Stomach (tissue), 8 donors: ENCODE measurements at regions not wholly inside any gene's neighbourhood (a gene's known extent, or its start where the extent isn't known, plus 50 kb on each side); places are given as distances from the start of the nearest gene placed in this dataset.
A peak's percentile ranks its signal among the peaks of the same experiment; 100 is the strongest.
"Not testable (repeated sequence)": the region's sequence is repeated elsewhere in the genome, so short reads cannot be mapped to it uniquely, and the experiment has no call there.

Experiments
- DNase-seq, 2 donors: peaks; one replicate each; pipeline versions ENCODE4 v3.0.0 to v3.0.0-alpha.2; 2013 to 2019
- H3K27ac ChIP-seq, 5 donors: fragments of 200-600 bp in 4 of 5; sonication (generic) in 4 of 5; one replicate each; pipeline ENCODE4 v1.5.1; 2013 to 2019; ENCODE audit warnings: mild to moderate bottlenecking in 1 of 5, moderate library complexity in 1 of 5
- H3K27me3 ChIP-seq, 3 donors: fragments of 200-600 bp; sonication (generic); one replicate each; pipeline ENCODE4 v1.5.1; 2017 to 2019; ENCODE audit warnings: mixed run types in 1 of 3
- H3K36me3 ChIP-seq, 4 donors: fragments of 200-600 bp; sonication (generic); 1 replicate in 3 of 4; 2 replicates in 1 of 4; pipeline ENCODE4 v1.5.1; 2016 to 2019
- H3K4me1 ChIP-seq, 4 donors: fragments of 200-600 bp; sonication (generic); one replicate each; pipeline ENCODE4 v1.5.1; 2016 to 2019
- H3K4me3 ChIP-seq, 4 donors: fragments of 200-600 bp; sonication (generic) in 3 of 4; one replicate each; pipeline ENCODE4 v1.5.1; 2016 to 2019; ENCODE audit warnings: mild to moderate bottlenecking in 1 of 4
- H3K9me3 ChIP-seq, 4 donors: fragments of 200-600 bp; sonication (generic); one replicate each; pipeline ENCODE4 v1.5.1; 2016 to 2019
- EP300 ChIP-seq: sonication (generic); formaldehyde crosslinking; IDR thresholded peaks from one replicate; pipeline ENCODE4 v1.6.1; 2017; ENCODE audit warnings: antibody characterized with exemption
- POLR2A ChIP-seq, 4 donors: fragments of 450-650 bp; IDR thresholded peaks; one replicate each; pipeline ENCODE4 v1.6.1; 2016; ENCODE audit warnings: antibody characterized with exemption in 4 of 4, control low read depth in 2 of 4, mild to moderate bottlenecking in 1 of 4, moderate library complexity in 1 of 4
- POLR2AphosphoS5 ChIP-seq, 3 donors: sonication (generic); formaldehyde crosslinking; IDR thresholded peaks; one replicate each; pipeline ENCODE4 v1.6.1; 2016; ENCODE audit warnings: antibody characterized with exemption in 3 of 3
- WGBS, 5 donors: extraction: QIAGEN DNeasy Blood & Tissue Kit in 3 of 5; methylation state at CpG; one replicate each; pipeline versions ENCODE4 v1.1.5 to v1.1.7; 2013 to 2018; 5-methylcytosine and 5-hydroxymethylcytosine counted together
- intact Hi-C: fragments of 100-400 bp; cut with DNase I; formaldehyde crosslinking; loops from one replicate; pipeline ENCODE4 v1.15.1; 2023; ENCODE audit warnings: low total_unique reads
- TF ChIP-seq, protein P1 (sequence below), 7 experiments: fragments of 450-650 bp in 4 of 7; fragments of 200-600 bp in 3 of 7; sonication (generic) in 3 of 7; IDR thresholded peaks; one replicate each; pipeline ENCODE4 v1.5.1; 2016 to 2019; ENCODE audit warnings: antibody characterized with exemption in 7 of 7, control low read depth in 2 of 7, mild to moderate bottlenecking in 1 of 7
- donor health status: healthy with polysubstance abuse.
- donor health status: Bipolar disorder and iron deficiency.
- donor health status: healthy.

DNA sequence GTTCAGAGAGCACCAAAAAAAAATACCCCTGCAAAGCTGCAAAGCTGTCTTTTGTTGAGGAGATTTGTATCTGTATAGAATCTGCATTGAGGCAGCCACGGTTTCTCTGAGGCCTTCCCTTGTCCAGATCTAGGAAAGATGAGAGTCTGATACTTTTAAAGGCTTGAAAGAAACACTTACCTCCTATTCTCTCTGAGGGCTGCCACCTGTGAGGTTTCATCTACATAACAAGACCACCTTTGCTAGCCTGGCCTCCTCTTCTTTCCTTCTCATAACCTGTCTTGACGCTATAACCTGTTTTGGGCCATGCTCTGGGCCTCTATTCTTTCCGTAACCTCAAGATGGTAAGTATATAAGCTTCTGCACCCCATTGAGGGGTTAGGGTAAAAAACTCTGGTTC, 779.6 kb upstream of the HTR2C start:
- H3K4me1 ChIP-seq, result no peaks in the 10 kb centered on the region
- no peak overlapping the region for H3K27ac ChIP-seq
- no peak overlapping the region for H3K4me3 ChIP-seq
- DNase-seq, result no peak
- intact Hi-C loops, result no loop called here
- WGBS, 5 donors, result 56 to 90% (median 84%) methylated on average over 3 of the region's 3 CpGs
- TF ChIP-seq POLR2A (IDR thresholded peaks at IDR 0.05), result no peak
- TF ChIP-seq EP300, result no peak
- TF ChIP-seq POLR2AphosphoS5 (IDR thresholded peaks at IDR 0.05), result no peak
- H3K27me3 ChIP-seq, result no peaks in the 10 kb centered on the region
- no peaks in the 10 kb centered on the region for H3K9me3 ChIP-seq
- no peaks in the 10 kb centered on the region for H3K36me3 ChIP-seq

- intact Hi-C loops, result no loop called here
- H3K4me3 ChIP-seq, result no peak overlapping the region
- H3K4me1 ChIP-seq, result no peaks in the 10 kb centered on the region
- 18 to 31% (median 27%) methylated on average over 4 of the region's 4 CpGs for WGBS, 5 donors
- no peak overlapping the region for H3K27ac ChIP-seq
- H3K36me3 ChIP-seq, result no peaks in the 10 kb centered on the region
- H3K9me3 ChIP-seq, result no peaks in the 10 kb centered on the region
- TF ChIP-seq POLR2A (IDR thresholded peaks at IDR 0.05), result no peak
- TF ChIP-seq POLR2AphosphoS5 (IDR thresholded peaks at IDR 0.05), result no peak
- no peak for TF ChIP-seq EP300
- TF ChIP-seq, protein P1, sequence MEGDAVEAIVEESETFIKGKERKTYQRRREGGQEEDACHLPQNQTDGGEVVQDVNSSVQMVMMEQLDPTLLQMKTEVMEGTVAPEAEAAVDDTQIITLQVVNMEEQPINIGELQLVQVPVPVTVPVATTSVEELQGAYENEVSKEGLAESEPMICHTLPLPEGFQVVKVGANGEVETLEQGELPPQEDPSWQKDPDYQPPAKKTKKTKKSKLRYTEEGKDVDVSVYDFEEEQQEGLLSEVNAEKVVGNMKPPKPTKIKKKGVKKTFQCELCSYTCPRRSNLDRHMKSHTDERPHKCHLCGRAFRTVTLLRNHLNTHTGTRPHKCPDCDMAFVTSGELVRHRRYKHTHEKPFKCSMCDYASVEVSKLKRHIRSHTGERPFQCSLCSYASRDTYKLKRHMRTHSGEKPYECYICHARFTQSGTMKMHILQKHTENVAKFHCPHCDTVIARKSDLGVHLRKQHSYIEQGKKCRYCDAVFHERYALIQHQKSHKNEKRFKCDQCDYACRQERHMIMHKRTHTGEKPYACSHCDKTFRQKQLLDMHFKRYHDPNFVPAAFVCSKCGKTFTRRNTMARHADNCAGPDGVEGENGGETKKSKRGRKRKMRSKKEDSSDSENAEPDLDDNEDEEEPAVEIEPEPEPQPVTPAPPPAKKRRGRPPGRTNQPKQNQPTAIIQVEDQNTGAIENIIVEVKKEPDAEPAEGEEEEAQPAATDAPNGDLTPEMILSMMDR (IDR thresholded peaks at IDR 0.05), result no peak
- no peaks in the 10 kb centered on the region for H3K27me3 ChIP-seq
- peak in 1 of 2 donors; percentile 5 for DNase-seq
Measured at GRCh38 chrX:113802837-113803236, 781.0 kb upstream of the HTR2C start.

- no peaks in the 10 kb centered on the region for H3K4me1 ChIP-seq
- H3K9me3 ChIP-seq, result no peaks in the 10 kb centered on the region
- no peak overlapping the region for H3K27ac ChIP-seq
- intact Hi-C loops, result no loop called here
- H3K36me3 ChIP-seq, result no peaks in the 10 kb centered on the region
- no peaks in the 10 kb centered on the region for H3K27me3 ChIP-seq
- DNase-seq, result no peak
- no peak overlapping the region for H3K4me3 ChIP-seq
- TF ChIP-seq POLR2AphosphoS5 (IDR thresholded peaks at IDR 0.05) (no peak), EP300 (no peak), POLR2A (IDR thresholded peaks at IDR 0.05) (no peak)
- TF ChIP-seq, protein P1 (IDR thresholded peaks at IDR 0.05), result no peak
Measured at GRCh38 chrX:113800955-113801354, 782.9 kb upstream of the HTR2C start.

DNA sequence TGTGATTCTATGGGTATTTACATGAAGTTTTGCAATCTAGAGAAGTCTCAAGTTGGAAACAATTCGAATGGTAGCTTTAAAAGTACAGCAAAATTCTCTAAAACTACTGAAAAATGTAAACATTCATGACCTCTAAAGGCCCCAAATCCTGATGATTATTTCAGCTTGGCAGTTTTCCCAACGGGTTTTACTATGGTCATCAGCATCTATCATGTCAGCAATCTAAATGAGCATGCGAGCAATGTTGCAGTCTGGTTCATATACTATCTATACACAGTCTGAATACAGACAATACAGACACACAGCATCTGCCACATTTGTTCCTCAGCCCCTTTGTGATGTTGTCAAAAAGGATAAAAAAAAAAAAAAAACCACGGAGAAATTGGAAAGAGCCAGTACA, 790.3 kb upstream of the HTR2C start:
- TF ChIP-seq, protein P1 (IDR thresholded peaks at IDR 0.05), result no peak
- TF ChIP-seq POLR2A (IDR thresholded peaks at IDR 0.05) (no peak), EP300 (no peak), POLR2AphosphoS5 (IDR thresholded peaks at IDR 0.05) (no peak)
- H3K27me3 ChIP-seq, result no peaks in the 10 kb centered on the region
- H3K9me3 ChIP-seq, result no peaks in the 10 kb centered on the region
- no peak overlapping the region for H3K27ac ChIP-seq
- H3K36me3 ChIP-seq, result no peaks in the 10 kb centered on the region
- WGBS, 5 donors, result 46 to 68% (median 59%) methylated on average over 4 of the region's 4 CpGs
- no peak overlapping the region for H3K4me3 ChIP-seq
- no peak for DNase-seq
- H3K4me1 ChIP-seq, result no peaks in the 10 kb centered on the region
- intact Hi-C loops, result no loop called here

DNA sequence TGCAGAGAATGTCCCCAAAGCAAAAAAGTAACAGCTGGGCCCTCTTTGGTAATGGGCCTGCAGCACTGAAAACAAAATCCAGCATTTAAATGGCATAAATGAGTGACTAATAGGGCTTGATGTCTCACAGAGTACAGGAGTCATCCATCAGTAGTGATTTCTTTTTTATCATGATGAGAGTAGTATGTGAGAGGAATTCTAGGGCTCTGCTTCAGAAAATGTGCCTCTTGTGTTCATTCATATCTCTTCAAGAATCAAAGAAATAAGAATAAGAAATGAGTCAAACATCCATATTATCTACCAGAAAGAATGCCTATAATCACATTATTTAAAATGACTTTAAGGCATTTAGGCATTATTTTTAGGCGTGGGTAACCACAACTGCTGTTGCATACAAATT, 792.9 kb upstream of the HTR2C start:
- H3K9me3 ChIP-seq, result no peaks in the 10 kb centered on the region
- no peaks in the 10 kb centered on the region for H3K36me3 ChIP-seq
- peaks cover 0 to 4% (median 0%) of the 10 kb centered on the region in 3 donors for H3K27me3 ChIP-seq
- no peak overlapping the region for H3K27ac ChIP-seq
- intact Hi-C loops, result no loop called here
- no peak overlapping the region for H3K4me3 ChIP-seq
- 50 to 85% (median 59%) methylated on average over 1 of the region's 1 CpG for WGBS, 5 donors
- no peak for DNase-seq
- H3K4me1 ChIP-seq, result no peaks in the 10 kb centered on the region
- TF ChIP-seq, protein P1 (IDR thresholded peaks at IDR 0.05), result no peak
- TF ChIP-seq EP300, result no peak
- no peak for TF ChIP-seq POLR2AphosphoS5 (IDR thresholded peaks at IDR 0.05)
- no peak for TF ChIP-seq POLR2A (IDR thresholded peaks at IDR 0.05)

- H3K36me3 ChIP-seq, intact Hi-C loops, H3K9me3 ChIP-seq, H3K27me3 ChIP-seq, H3K4me1 ChIP-seq, H3K4me3 ChIP-seq, H3K27ac ChIP-seq: not testable (repeated sequence)
- DNase-seq, result peak in 1 of 2 donors; percentile 25
- 31 to 58% (median 49%) methylated on average over 6 of the region's 6 CpGs for WGBS, 5 donors
Measured at GRCh38 chrX:113784754-113785153, 799.1 kb upstream of the HTR2C start.
